ENCODE measurements at regions not wholly inside any gene's neighbourhood (a gene's known extent, or its start where the extent isn't known, plus 50 kb on each side); places are given as distances from the start of the nearest gene placed in this dataset.
"Not testable (repeated sequence)": the region's sequence is repeated elsewhere in the genome, so short reads cannot be mapped to it uniquely, and the experiment has no call there.

DNA sequence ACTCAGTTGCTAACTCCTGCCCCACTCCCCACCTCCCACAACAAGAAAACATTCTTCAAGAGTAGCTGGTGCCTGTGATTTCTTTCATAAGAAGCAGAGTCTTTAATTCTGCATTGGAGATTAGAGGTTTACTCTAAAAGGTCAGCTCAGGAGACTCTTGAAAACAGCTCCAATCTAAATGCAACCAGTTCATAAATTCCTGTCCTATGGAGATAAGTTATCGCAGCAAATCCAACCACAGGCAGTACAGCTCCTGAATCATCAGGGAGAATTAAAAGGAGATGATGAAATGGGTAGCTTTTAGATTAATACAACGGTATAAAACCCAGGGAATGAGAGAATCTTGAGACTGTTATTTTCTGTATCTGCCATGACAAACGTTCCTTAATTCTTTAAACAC, 130.7 kb downstream of the SOCS6 start:
- DNase-seq (ENCODE audit: insufficient read length, low spot score) (no peak), FAIRE-seq (no peak)

DNA sequence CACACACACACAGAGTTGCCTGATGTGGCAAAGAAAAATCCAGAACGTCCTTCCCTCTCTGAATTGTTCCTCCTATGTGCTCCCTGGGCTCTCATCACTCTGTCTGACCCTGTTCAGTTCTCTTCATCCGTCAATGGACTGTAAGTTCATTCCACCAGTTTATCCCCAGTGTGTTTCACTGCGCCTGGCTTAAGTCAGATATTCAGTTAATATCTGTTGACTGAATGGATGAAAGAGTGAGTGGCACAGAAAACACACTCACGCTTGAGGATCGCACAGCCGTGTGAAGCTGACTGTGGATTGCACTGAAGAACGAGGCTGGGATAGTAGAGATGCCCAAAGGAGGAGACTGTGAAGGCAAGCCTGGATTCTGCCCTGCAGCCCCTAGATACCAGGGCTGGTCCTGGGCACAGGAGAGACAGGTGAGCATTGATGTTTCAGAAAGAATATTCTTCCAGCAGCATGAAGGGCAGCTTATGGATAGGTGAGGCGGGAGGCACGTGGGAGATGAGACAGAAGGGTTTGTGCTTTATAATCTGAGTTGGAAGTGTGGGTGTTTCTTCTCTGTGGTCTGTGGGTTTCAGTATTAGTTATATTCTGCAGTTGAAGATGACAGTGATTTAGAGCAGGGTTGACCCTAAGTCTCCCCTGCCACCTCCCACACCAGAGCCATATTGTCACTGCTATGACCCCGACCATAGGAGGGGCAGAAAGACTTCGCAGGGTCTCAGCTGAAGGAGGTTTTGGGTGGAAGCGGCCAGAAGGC, 129.9 kb downstream of the SOCS6 start:
- DNase-seq (ENCODE audit: insufficient read length, low spot score) (no peak), FAIRE-seq (no peak)

DNA sequence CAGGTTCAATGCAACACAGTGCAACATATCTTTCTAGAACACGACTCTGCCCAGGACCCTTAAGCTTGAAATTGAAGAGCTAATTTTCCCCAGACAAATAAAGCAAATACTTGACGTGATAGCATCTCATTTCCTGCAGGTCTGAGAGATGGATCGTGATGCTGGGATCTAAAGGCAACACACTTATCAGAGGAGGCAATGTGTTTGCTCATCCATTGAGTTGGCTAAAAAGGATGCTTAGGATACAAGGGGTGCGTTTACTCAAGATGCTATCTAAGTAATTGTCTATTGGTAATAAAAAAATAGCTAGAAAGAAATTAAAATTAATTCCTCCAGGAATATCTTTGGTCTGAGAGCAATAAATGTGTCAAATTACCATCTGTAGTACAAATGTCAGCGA, 129.0 kb downstream of the SOCS6 start:
- FAIRE-seq = no peak

DNA sequence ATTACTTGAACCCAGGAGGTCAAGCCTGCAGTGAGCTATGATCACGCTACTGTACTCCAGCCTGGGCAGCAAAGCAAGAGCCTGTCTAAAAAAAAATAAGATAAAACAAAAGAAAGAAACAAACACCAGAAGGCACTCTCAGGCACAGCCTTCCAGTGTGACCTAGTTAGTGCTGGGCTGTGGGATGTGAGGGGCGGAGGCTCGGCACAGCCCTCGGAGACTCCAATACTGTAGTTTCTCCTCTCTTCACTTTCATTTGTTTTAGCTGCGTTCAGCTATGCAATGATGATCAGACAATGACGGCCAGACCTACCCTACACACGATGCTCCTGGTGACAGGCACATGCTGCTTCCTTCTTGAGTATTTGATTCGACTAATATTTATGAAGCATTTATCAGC, 127.7 kb downstream of the SOCS6 start:
- FAIRE-seq = no peak

More for the DNA sequence above, 129.0 kb downstream of the SOCS6 start:
- DNase-seq (ENCODE audit: insufficient read length, low spot score) = no peak

DNA sequence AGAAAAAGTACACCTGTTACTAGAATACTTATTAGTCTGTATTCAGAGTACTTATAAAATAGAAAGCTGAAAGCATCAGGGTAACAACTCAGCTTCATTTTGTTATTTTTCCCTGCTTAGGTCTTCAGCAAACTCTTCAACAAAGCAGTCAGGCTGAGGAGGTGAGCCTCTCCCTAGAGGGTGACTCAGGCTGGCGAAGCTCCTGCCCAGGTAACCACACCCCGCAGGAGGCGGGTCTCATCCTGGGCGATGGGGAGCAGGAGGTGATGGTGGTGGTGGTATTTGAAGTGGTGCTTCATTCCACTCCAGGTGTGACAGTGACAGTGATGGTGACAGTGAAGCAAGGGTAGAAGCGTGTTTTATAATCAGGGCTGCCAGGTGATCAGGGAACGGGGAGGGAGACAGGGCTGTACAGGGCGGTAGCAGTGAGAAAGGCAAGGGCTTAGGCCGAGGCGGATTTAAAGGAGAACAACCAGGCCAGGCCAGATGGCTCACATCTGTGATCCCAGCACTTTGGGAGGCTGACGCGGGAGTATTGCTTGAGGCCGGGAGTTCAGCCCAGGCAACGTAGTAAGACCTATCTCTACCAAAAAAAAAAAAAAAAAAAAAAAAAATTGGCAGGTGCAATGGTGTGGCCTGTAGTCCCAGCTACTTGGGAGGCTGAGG, 127.1 kb downstream of the SOCS6 start:
- FAIRE-seq (no peak), DNase-seq (ENCODE audit: insufficient read length, low spot score) (no peak)

More for the DNA sequence above, 127.7 kb downstream of the SOCS6 start:
- DNase-seq (ENCODE audit: insufficient read length, low spot score) = no peak

DNA sequence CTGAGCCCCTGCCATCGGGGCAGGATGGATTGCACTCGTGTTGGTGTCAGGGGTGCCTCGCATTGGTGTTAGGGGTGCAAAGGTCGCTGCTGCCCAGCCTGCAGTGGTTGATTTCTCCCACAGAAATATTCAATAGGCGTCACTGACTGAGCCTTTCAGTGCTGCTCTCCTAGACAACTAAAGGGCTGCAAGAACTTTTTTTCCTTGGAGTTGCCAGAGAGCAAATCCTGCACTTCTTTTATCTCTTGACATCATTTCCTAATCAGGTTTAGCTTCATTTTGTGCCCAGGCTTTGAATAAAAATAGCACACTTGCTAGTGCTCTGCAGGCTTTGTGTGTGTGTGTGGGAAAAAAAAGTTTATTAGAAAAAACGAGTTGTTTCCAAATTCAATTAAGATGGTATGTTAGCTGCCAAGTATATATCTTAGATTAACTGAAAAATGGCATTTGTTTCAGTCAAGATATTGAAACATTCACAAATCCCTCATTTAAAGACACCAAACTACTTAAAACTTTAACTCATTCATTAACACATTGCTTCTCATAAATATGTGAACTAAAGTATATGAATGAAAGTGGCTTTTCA, 125.6 kb downstream of the SOCS6 start:
- DNase-seq (ENCODE audit: insufficient read length, low spot score) (no peak), FAIRE-seq (no peak)

DNA sequence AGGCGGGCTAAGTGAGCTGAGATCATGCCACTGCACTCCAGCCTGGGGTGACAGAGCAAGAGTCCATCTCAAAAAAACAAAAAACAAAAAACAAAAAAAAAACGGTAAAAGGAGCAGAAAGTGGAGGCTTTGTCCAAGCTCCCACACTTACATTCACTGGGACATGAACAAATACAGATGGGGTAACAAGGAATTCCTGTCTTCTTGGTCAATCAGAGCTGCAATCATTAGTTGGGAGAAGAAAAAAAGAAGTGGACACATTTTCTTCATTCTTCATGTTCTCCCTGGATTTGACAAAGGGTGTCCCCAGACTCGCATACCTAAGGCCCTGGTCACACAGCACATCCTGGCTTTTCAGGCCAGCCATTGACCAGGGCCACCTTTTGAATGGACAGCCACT, 124.6 kb downstream of the SOCS6 start:
- no peak for FAIRE-seq
- no peak for DNase-seq (ENCODE audit: insufficient read length, low spot score)

DNA sequence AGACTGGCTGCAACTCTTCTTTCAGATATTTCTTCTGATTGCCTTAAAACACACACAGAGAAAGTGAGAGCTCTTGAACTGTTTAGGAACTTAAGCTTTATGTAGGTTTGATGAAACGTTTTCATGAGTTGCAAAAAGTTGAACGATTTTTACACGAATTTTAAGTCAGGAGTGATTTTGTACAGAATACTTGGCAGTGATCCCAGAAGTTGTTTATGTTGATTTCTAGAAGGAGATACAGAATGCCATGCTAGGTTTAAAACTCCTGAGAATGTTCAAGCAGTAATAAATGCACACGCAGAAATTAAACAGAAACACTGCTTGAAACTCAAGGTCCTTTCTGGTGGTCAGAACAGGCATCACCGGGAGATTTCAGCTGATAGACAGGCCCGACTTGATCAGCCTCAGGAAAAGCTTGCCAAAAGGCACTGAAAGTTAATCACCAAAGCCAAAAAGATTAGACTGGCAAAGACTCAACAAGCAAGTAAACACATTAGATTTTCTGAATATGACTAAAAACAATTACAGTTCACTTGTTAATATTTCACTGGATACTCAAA, 123.1 kb downstream of the SOCS6 start:
- no peak for FAIRE-seq
- DNase-seq (ENCODE audit: insufficient read length, low spot score) = no peak

DNA sequence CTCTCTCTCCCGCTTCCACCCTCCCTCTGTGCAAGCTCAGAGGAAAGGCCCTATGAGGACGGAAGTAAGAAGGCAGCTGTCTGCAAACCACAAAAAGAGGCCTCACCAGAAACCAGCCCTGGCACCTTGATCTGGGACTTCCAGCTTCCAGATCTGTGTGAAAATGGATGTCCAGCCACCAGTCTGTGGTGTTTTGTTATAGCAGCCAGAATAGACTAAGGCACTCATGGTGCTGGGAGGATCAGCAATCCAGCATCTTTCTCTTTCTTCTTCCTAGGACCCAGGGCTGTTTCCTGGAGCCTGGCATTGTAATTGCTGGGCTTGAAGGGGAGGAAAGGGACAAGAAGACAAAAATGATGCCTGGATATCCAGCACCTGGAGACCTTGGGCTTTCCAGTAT, 122.5 kb downstream of the SOCS6 start:
- FAIRE-seq (no peak), DNase-seq (ENCODE audit: insufficient read length, low spot score) (no peak)

DNA sequence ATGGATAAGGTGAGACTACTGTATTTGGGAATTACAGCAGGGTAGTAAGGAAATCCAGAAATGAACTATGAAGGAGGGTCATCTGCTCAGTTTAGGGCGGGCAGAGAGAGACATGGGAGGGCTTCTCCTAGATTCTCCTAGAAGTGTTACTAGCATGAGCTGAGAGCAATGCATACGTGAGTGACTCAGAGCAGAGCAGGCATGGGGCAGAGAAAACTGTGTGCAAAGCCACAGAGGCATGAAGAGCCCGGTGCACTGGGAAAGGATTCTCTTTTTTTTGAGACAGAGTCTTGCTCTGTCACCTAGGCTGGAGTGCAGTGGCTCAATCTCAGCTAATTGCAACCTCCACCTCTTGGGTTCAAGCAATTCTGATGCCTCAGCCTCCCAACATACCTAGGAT, 116.2 kb downstream of the SOCS6 start:
- DNase-seq (ENCODE audit: insufficient read length, low spot score) (no peak), FAIRE-seq (no peak)

DNA sequence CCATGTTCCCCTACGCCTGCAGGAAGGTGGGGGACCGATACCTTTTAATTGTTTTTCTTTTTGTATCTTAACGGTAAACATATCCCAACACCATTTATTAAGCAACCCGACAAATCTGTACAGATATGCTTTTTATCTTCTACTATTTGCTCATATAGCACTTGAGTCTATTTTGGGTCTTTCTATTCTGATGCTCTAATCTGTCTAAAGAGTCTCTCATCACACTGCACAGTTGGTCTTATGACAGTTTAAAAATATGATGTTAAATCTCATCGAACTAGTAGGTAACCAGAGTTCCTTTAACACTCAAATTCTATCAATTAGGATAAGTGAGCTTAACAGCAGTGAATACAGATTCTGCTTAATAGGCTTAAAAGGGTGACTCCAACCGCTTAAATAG, 111.6 kb downstream of the SOCS6 start:
- no peak for DNase-seq (ENCODE audit: insufficient read length, low spot score)
- FAIRE-seq = no peak

DNA sequence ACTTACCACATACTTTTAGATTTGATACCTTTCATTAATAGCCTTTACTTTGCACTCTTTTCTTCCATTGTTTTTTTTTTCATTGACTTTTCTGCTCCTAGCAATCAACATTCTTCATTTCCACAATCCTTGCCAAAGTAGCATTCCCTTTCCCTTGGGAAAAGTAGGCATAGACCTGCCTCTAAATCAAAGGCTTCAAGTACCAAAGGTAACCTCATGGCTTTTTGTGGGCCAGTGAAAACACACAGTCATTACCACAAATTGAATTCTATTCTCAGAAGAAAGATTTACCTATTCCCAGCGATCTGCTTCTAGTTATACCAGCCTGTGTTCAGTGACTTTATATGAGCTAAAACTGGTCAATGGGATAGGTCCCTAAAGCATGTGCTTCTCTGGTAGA, 109.2 kb downstream of the SOCS6 start:
- no peak for DNase-seq (ENCODE audit: insufficient read length, low spot score)
- no peak for FAIRE-seq

DNA sequence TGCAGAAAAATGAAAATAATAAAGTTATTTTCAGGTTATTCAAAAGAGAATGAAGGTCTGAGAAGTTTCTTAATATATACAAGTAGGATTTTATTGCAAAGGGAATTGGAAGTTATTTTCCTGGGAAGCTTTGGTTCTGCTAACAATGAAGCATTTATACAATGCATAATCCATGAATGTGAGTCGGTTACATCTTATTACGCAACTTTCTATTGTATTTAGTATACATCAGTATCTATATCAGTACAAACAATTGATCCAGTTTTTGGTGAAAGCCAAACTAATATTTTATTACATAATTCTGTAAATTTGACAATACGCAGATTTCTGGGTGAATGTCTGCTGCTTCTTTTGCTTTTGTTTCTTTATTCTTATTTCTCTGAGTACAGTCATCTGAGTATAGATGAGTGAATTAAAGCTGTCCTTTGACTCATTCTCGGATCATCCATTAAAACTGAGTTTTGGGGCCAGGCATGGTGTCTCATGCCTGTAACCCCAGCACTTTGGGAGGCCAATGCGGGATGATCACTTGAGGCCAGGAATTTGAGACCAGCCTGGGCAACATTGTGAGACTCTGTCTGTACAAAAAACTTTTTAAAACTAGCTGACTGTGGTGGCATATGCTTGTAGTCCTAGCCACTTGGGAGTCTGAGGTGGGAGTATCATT, 108.5 kb downstream of the SOCS6 start:
- FAIRE-seq = no peak
- no peak for DNase-seq (ENCODE audit: insufficient read length, low spot score)

DNA sequence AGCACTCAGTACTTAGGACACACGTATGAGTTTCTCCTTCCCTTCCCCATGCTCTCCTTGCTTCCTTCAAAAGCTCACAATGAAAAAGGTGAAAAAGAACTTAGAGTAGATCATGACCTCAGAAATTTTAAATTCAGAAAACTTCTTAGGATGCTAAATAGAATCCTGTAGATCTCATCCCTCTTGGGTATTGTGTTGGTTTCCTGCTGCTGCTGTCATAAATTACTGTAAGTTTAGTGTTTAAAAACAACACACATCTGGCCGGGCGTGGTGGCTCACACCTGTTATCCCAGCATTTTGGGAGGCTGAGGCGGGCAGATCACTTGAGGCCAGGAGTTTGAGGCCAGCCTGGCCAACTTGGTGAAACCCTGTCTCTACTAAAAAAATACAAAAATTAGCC, 106.9 kb downstream of the SOCS6 start:
- DNase-seq (ENCODE audit: insufficient read length, low spot score); FAIRE-seq: not testable (repeated sequence)

DNA sequence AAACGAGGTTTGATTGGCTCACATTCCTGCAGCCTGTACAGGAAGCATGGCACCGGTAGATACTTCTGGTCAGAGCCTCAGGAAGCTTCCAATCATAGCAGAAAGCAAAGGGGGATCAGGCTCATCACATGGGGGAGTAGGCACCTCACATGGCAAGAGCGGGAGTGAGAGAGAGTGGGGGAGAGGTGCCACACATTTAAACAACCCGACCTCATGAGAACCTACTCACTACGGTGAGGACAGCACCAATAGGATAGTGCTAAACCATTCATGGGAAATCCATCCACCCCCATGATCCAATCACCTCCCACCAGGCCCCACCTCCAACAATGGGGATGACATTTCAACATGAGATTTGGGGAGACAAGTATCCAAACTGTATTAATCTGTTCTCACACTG, 105.8 kb downstream of the SOCS6 start:
- DNase-seq (ENCODE audit: insufficient read length, low spot score) (no peak), FAIRE-seq (no peak)

DNA sequence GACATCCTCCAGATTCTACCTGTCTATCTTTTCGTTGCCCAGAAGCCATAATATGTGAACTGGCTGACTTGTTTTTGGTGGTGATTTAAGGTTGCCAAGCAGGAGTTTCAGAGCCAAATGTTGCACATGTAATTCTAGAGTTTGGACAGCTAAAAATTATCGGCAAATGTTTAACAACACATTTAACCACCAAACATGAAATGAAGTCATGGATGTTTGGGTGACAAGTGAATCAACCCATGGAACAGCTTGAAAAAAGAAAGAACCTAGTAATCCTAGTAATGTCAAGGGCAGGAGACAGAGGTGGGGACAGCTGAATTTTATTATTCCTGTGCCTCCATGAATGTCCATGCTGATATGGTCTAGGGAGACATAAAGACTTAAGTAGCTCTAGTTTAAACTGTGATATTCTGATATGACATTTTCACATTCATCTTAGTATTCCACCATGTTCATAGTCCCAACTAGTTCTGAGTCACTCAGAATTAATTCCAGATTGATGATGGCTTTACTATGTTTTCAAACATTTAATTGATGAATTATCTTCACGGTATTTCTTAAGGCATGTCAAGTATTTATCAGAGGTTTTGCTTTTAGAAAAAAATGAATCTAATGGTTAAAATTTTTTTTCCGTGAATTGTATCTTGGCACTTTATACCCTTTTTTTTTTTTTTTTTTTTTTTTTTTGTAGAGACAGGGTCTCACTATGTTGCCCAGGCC, 101.7 kb downstream of the SOCS6 start:
- no peak for FAIRE-seq

DNA sequence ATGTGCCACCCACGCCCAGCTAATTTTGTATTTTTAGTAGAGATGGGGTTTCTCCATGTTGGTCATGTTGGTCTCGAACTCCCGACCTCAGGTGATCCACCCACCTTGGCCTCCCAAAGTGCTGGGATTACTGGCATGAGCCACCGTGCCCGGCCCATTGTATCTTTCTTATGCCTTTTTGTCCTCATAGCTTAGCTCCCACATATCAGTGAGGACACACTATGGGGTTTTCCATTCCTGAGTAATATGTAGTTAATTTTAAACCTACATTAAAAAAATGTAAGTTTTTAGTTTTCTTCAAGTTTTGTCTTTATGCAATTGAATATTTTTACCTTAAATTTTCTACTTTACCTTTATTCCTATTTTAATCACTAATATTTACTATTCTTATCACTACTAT, 100.2 kb downstream of the SOCS6 start:
- not testable (repeated sequence) for DNase-seq (ENCODE audit: insufficient read length, low spot score); FAIRE-seq

More for the DNA sequence above, 101.7 kb downstream of the SOCS6 start:
- DNase-seq (ENCODE audit: insufficient read length, low spot score) = no peak

DNA sequence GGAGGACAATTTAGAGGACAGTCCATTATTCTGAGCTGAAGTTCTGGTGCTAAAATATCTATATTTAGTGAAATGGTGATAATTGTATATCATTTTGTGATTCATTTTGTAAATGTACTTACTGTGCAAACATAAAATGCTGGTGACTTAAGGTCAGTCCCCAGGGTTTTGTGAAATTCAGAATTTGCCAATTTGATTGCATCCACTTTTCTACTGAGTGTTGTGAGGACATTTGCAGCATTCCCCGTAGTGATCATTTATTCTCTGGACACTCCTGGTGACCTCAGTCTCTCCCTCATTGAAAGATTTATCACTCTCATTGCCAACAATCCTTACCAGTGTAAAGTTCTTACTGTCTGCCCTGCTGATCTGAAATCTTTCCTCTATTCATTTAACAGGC, 98.2 kb downstream of the SOCS6 start:
- FAIRE-seq (no peak), DNase-seq (ENCODE audit: insufficient read length, low spot score) (no peak)

DNA sequence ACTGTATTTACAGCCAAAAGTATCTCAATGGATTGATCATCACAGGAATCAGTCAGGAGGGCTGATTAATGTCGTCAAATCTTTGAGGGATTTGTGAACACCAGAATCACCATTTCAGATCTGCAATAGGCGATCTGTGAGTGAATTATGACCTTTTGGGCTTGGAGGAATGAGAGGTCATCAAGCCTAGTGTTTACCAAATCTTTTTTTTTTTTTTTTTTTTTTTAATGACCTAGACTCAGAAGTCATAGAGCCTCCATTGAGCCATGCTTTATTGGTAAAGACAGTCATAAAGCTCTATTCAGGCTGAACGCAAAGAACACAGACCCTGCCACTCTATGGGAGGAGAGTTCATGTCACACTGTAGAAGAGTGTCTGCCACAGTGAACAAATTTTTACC, 97.7 kb downstream of the SOCS6 start:
- DNase-seq (ENCODE audit: insufficient read length, low spot score) = no peak
- FAIRE-seq = no peak

DNA sequence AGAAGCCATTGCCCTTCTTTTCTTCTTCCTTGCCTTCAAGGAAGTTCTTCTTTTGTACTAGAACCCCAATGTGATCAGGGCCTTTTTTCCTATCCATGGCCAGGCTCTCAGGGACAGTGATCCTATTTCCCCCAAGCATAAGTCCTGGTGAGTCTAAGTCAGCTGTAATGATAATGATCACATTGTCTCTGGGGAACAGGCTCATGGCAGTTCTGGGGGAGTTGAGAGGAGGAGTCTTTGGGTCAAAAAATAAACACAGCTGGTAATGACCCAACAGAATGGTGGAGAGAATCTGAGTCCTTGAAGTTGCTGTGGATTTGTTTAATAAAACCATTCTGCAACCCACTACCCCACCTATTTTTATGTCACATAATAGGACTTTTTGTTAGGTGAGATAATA, 96.6 kb downstream of the SOCS6 start:
- FAIRE-seq (no peak), DNase-seq (ENCODE audit: insufficient read length, low spot score) (no peak)
